ENCODE measurements at regions not wholly inside any gene's neighbourhood (a gene's known extent, or its start where the extent isn't known, plus 50 kb on each side); places are given as distances from the start of the nearest gene placed in this dataset.
"Not testable (repeated sequence)": the region's sequence is repeated elsewhere in the genome, so short reads cannot be mapped to it uniquely, and the experiment has no call there.

DNA sequence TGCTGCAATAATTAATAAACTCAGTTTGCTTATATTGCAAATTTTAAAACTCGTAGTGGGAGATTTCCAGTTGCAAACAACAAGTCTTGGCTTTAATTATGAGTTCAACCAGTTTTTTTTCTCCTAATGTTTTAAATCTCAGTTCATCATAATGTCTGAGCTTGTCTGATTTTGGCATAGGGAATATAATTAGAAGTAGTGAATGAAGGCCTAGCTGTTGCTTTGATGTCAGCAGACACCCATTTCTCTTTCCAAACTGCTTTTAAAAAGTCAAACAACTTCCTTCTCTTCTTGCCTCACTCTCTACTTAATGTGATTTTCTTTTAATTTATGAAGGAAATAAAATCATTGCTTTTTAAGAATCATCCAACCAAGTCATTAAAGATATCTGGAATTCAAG is 1462.1 kb downstream of the DPP10 start:
- DNase-seq, result no peak

DNA sequence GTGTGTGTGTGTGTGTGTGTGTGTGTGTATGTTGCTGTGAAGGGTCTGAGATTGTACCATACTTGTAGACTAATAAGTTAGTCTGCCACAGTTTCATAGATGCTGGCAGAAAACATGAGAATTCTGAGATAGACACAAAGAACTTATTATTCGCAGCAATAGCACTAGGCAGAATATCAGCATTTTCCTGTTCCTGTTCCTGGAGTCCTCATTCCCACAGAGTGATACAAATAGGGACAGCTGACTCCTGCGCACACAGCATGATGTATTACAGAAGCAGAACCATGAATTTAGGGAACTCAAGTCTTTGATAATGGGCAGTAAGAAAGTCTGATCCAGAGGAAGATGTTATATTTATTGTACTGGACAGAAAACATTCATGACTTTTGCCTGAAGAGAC is 1466.3 kb downstream of the DPP10 start:
- DNase-seq, result no peak

DNA sequence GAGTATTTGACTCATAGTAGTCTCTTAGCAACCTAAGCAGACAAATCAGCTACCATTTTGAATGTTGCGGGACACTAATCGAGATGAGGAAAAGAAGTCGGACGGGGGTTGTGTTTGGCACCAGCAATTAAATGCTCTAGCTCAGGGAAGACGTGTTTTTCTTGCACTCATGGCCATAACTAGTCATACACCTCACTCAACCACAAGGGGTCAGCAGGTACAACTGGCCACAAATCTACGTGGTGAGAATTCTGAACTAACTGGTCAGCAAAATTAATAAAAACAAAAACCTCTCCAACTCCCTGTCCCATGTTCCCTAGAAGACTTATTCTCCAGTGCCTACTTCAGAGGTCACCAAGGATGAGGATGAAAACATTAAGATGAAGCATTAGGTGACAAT is 1467.8 kb downstream of the DPP10 start:
- DNase-seq, result no peak

DNA sequence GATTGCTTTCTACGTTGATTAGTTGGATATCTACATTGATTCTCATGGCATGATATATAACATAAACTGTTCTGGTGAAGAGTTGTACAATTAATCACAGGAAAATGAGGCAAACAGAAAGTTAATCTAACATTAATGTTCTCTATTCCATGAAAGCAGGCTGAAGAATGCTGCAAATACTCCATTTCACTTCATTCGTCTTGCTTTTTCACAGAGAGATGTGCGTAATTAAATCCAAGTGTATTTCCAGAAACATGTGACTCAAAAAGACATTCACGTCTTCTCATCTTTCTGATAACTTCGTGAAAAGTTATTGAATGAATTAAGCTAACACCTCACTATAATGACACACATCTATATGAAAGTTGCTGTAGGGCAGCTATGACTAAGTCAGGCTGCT is 1471.5 kb downstream of the DPP10 start:
- DNase-seq, result no peak

DNA sequence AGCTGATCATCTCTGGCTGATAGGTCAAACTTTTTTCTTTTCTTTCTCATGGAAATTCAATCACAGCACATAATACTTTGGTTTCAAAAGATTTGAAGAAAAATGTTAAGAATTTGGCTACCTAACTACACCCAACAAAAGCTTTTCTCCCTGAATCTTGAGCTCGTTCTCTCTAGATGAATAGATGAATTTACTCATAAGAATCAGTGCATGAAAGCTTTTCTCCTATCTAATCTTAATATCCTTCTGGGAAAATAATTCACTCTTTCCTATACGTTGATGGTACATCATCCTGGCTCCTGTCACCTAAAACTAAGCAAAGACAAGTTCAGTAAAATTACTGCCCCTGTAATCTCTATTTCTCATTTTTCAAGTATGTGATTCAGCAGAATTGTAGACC is 1479.1 kb downstream of the DPP10 start:
- DNase-seq, result no peak

DNA sequence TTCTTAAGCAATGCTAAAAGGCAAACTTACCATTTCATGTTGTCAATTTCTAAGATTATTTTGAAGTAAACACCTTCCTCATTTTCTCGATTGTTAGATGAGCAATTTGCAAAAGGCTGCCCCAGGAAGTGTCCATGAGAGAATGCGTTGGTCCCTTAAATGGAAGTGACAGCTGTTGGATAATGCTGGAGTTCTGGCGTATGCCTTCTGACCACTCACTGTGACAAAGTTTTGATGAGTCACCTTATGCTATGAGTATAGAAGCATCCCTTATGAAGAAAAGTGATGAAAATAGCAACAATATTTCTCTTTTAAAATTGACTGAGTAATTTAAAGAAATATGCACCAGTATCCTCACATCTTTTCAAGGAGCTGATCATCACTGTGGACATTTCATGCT is 1497.5 kb downstream of the DPP10 start:
- no peak for DNase-seq

DNA sequence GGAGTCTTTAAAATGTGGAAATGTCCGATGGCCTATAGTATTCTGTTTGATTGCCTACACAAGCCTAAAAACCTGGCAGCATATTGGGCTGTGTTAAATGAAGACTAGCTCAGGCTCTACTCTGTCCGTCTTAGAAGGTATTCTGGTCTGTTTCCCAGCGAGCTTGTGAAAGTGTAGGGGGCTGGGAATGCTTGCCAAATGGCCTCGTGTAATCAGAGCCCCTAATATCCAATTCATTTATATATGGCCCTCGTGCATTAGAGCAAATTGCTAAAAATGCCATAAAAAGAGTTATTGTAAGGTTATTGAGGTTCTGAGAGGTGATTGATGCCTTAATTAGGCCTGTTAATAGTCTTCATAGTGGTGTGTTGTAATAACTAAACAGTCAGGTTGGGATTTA is 1500.4 kb downstream of the DPP10 start:
- no peak for DNase-seq

DNA sequence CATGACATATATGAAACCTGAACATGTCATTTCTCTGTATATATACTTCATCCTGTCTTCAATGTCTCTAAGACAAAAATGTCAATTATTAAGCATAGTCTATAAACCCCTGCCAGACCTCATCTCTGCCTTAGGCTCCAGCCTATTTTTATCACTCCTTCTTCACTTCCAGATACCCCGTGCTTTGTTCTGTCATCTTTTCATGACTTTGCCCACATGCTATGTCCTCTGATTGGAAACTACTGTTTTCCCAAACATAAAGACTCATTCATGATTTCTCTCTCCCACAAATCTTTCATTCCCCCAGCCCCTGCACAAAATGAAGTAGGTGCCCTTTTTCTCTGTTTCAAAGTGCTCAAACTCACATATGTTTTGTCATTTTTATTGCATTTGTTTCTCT is 1503.9 kb downstream of the DPP10 start:
- no peak for DNase-seq

DNA sequence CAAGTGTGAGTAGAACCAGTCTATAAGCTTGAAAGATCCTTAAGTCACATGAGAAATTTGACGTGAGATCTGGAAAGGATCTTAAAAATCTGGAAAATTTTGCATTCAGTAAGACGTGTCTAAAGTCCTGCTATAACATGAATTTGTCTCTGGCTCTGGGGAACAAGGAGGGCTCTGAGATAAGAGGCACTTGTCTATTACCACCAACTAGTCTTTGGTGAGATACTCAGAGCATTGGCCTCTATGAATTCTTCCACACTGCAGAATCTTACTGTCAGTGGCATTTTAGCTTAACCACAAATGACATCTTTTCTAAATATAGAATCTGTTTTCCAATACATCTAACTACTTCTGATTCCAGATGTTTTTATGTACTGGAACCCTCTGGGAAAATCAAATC is 1504.5 kb downstream of the DPP10 start:
- no peak for DNase-seq

DNA sequence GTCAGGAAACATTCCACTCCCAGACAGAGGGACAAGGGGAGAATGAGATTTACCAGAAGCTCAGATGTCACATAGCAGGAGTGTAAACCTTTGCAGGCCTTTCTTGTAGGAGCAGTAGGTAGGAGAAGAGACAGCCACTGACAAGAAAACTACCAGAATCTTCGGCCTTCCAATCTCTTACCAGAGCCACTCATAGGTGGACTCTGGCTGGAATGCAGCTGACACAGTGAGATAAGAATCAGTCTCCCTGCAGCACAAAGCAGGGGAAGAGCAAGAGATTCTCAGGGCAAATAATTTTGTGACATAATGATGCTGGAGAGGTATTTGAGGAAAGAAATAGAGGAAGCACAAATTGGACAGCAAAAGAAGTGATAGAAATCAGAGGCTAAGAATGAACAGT is 1534.5 kb downstream of the DPP10 start:
- no peak for DNase-seq

DNA sequence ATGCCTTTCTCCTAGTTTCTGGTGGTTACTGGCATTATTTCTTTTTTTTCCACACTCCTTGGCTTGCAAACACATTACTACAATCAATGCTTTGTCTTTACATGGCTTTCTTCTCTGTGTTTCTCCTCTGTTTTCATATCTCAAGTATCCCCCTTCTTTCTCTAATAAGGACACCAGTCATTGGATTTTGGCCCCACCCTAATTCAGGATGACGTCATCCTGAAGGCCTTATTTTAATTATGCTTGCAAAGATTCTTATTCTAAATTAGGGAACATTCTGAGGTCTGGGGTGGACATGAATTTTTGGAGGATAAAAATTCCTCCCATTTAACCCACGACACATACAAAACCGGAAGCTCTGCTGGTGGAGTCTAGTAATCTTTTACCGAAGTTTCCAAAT is 1556.6 kb downstream of the DPP10 start:
- no peak for DNase-seq

DNA sequence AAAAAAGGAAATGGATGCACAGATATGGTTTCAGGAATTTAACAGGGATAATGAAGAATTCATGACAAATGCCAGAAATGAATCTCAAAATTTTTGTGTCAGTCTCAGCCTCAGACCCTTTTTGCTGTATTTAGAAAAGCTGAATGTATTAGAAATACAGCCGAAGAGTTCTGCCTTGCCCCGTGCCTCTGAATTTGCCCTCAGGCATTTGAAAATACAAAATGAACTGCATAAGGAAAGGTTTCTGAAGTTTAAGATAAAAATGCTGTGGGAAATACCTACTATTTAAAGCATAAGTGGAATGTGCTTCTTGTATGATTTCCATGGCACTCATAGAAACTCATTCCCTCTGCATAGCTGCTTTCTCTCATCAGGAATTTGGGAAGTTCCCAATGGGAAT is 1580.6 kb downstream of the DPP10 start:
- no peak for DNase-seq

DNA sequence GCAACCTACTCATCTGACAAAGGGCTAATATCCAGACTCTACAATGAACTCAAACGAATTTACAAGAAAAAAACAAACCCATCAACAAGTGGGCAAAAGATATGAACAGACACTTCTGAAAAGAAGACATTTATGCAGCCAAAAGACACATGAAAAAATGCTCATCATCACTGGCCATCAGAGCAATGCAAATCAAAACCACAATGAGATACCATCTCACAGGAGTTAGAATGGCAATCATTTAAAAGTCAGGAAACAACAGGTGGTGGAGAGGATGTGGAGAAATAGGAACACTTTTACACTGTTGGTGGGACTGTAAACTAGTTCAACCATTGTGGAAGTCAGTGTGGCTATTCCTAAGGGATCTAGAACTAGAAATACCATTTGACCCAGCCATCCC is 1596.3 kb downstream of the DPP10 start:
- not testable (repeated sequence) for DNase-seq

DNA sequence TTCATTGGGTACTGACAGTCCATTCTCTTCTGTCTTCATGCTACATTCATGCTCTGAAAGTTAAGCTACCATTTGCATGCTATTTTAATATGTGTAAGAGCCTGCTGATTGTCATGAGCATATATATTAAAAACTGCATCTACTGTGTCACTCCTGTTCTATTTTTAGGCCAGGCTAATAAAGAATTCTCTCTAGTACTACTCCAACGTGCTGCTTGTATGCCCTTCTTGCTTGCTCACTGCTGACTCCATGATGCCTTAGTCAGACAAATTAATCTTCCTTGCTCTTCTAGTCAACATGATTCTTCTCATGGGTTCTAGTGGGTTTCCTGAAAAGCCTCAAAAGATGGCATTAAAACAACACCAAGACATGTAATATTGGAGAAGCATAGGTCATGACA is 1600.1 kb downstream of the DPP10 start:
- no peak for DNase-seq

DNA sequence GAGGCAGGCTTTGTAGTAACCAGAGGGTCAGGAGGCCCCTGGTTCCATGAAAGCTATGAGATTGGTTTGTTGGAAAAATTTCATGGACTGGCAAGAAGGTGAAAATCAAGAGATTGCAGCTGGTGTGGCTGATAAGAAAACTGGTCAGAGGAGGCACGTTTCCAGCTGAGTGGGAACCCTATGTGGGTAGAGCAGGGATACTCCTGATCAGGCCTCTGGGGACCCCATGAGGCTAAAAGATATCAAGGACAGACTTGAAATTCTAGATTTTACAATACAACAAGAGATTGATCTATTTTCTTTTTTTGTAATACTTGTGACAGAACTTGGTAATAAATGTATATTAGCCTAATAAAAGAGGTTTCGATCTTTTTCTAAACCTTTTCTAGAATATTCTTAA is 1615.1 kb downstream of the DPP10 start:
- DNase-seq, result no peak

DNA sequence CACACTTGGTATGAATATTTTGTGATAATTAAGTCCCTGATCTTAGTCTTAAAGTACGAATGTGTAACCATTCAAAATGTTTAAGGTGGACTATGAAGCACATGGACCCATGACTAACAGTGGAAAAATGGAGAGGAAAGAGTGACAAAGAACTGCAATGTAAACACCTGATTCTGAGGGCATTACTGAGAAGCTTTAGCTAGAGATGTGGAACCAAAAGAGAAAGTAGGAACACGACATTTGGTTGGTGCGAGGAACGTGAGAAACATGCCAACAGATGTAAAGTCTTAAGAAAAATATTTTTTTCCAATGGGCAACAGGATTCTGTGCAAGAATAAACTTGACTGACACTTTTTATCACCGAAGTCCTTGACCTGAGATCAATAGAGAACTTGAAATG is 1618.6 kb downstream of the DPP10 start:
- no peak for DNase-seq

DNA sequence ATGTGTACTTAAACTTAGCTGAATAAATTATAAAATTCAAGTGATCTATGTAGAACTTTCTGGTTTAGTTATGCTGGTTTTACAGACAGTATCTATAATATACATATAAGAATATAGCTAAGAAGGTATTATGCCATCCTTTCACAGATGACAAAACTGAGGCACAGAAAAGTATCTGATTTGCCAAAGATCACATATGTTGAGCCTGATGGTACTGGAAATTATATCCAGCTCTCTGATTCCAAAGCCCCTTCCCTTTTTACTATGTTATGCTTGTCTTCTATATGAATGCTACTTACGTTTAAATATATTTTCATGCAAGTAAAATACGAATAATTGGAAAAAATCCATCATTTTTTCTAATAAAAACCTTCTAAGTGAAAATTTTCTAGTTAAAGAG is 1631.3 kb downstream of the DPP10 start:
- DNase-seq, result no peak

DNA sequence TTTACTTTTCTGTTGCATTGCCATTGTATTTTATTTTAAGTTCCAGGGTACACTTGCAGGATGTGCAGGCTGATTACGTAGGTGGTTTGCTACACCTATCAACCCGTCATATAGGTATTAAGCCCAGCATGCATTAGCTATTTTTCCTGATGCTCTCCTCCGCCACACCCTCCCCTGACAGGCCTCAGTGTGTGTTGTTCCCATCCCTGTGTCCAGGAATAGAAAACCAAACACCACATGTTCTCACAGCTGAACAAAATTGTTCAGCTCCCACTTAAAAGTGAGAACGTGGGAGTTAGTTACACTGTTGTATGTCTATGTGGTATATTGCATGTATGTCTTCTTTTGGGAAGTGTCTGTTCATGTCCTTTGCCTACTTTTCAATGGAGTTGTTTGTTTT is 1631.7 kb downstream of the DPP10 start:
- DNase-seq, result no peak

DNA sequence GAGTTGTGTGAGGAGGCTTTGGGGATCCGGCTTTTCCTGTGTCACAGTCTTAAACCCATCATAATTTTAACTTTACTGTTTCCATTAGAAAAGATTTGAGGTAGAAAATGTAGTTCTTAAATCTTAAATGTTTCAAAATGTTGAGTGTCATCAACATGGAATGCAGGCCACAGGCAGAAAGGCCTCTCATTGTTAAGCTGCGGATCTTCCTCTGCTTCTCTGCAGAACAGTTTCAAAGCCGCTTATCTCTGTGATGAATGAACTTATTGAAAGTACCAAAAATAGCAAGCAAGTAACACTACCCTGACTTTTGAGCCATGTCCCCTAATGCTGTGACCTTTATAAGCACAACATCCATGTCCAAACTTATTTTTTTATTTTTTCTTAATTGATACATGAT is 1645.8 kb downstream of the DPP10 start:
- no peak for DNase-seq

DNA sequence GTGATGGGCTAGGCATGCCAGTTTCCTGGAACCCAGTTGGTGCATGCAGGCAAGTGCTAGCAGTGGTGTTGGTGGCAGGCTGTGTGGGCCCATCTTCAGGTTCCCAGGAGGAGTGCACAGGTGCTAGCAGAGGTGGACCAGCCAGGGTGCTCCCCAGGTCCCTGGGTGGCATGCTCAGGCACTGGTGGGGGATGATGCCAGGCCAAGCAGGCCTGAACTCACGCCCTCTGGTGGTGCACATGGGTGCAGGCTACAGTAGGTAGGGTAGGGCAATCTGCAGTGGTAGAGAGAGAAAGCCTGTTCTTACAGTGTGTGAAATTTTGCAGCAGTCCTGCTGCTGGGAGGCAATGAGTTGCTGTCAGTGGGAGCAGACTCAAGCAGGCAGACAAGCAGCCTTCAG is 1651.8 kb downstream of the DPP10 start:
- no peak for DNase-seq

DNA sequence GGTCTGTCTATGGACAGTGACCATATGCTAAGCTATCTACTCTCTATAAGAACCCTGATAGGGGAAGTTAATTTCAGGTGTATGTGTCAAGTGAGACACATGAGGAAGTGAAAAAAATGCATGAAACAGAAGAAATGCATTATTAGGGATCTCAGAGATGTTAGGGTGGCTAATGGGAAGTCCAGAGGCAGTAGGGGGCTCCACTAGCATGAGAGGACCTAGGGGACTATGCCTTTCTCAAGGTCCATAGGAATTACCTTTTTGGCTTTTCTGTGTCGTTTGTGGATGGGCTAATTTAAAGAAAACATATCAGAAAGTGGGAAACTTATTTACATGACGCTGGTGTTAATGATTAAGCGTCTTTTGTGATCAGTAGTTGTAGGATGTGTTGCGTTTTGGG is 1653.2 kb downstream of the DPP10 start:
- no peak for DNase-seq

DNA sequence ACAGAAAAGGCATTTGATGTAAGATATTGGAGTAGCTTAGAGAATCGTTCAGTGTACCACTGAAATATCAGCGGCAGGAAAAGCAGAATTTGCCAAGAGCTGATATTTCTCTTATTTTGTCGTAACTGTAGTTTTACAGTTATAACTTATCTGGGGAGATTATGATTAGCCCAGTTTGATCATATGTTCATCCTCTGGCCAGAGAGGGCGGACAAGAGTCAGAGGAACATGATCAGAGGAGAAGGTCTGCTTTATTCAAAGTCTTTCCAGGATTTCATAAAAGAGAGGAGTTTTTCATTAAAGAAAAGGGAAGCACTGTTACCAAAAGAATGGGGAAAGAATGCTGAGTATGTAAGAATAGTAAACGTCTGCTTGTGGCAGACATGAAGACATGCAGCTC is 1655.6 kb downstream of the DPP10 start:
- DNase-seq, result no peak

DNA sequence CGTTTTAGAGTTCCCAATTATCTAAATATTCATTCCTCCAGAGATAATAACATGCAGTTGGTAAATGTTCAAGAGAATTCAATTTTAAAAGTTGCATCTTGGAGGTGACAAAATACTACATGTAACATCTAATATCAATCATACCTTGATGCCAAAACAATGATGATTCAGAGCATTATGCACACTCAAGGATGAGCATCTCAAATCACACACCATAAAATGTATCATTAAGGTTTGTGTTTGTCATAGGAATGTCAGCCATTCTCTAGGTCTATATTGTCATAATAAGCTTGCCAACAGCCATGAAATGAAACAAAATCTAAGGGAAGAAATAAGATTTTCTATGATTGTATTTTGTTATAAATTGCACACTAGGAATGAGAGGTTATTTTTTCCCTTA is 1667.0 kb downstream of the DPP10 start:
- no peak for DNase-seq

DNA sequence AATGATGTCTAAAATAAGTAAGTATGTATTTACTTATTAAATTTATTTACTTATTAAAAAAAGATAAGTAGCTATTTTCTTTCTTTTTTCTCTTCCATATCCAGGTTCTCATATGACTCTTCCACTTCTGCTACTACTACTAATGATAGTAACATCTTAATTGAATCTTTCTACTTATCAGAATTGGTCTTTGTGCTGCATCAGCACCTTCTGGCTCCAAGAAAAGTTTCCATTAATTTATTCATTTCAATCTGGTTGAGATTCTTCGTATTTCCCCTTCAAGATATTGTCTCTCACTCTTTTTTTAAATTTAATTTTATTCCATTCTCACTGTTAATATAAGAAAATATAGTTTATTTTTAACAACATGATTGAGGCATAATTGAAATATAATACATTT is 1675.4 kb downstream of the DPP10 start:
- no peak for DNase-seq

DNA sequence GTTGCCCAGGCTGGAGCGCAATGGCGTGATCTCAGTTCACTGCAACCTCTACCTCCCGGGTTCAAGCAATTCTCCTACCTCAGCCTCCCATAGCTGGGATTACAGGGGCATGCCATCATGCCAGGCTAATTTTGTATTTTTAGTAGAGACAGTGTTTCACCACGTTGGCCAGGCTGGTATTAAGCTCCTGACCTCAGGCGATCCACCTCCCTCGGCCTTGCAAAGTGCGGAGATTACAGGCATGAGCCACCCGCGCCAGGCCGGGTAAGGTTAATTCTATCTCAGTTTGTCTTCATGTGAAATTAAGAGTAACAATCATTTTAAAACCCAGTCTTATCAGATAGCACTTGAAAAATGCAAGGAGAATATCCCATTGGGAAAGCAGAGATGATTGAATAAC is 1681.7 kb upstream of the DDX18 start:
- DNase-seq, result no peak

DNA sequence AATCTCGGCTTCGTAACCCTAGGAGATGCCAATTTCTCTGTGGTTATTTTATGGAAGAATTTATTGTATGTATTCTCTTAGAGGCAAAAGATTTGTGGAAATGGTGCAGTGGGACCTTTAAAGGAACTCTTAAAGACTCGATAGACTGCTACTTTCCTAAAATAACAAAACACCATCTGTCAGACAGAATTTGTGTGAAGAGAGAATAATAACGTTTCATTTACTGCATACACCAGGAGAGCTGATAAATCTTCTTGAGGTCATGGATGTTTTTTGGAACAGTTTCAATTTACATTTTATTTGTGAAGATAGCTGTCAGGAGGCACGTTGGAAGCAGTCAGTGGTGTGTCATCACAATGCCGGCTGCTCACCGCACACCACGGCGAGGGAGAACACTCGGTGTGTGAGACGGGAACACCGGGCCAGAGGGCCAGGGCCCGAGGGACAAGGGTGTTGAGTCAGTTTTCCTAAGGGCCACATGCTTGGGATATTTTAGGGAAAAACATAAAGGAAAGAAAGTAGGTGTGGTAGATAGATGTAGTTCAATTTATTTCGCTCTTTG is 1681.0 kb upstream of the DDX18 start:
- DNase-seq, result peak; percentile 24

All from NCI-H748 treated with DMSO at 0.1 percent for 48 hours (cell line).